WTC11 (cell line): ENCODE measurements at regions not wholly inside any gene's neighbourhood (a gene's known extent, or its start where the extent isn't known, plus 50 kb on each side); places are given as distances from the start of the nearest gene placed in this dataset.

Experiments
- MAX ChIP-seq: sonication (generic); formaldehyde crosslinking; IDR thresholded peaks from 2 replicates; pipeline ENCODE4 v1.8.0; 2022; ENCODE audit warnings: mild to moderate bottlenecking, missing genetic modification reagents
- NR1H2 ChIP-seq: sonication (generic); formaldehyde crosslinking; IDR thresholded peaks from 2 replicates; pipeline ENCODE4 v1.9.0; 2021; ENCODE audit warnings: mild to moderate bottlenecking, moderate library complexity, missing genetic modification reagents
- NR2C2 ChIP-seq: sonication (generic); formaldehyde crosslinking; IDR thresholded peaks from 2 replicates; pipeline ENCODE4 v1.8.0; 2022; ENCODE audit warnings: mild to moderate bottlenecking, missing genetic modification reagents
- NR3C1 ChIP-seq: sonication (generic); formaldehyde crosslinking; conservative IDR thresholded peaks from 2 replicates; pipeline ENCODE4 v1.8.1; 2023; ENCODE audit warnings: low read depth, mild to moderate bottlenecking, missing genetic modification reagents
- STAT6 ChIP-seq: sonication (generic); formaldehyde crosslinking; conservative IDR thresholded peaks from 2 replicates; pipeline ENCODE4 v1.8.1; 2023; ENCODE audit warnings: mild to moderate bottlenecking, low read depth, missing genetic modification reagents, moderate library complexity
- TF ChIP-seq, protein P1 (sequence below): fragments of 200-600 bp; IDR thresholded peaks from 2 replicates; pipeline ENCODE4 v1.8.0; 2022; ENCODE audit warnings: antibody characterized with exemption
- TF ChIP-seq, protein P2 (sequence below): sonication (generic); formaldehyde crosslinking; IDR thresholded peaks from 2 replicates; pipeline ENCODE4 v1.8.1; 2023; ENCODE audit warnings: mild to moderate bottlenecking, missing genetic modification reagents, moderate library complexity

GRCh38 chr6:50924758-50925157 lies 106.1 kb downstream of the TFAP2B start:
- TF ChIP-seq, protein P1, sequence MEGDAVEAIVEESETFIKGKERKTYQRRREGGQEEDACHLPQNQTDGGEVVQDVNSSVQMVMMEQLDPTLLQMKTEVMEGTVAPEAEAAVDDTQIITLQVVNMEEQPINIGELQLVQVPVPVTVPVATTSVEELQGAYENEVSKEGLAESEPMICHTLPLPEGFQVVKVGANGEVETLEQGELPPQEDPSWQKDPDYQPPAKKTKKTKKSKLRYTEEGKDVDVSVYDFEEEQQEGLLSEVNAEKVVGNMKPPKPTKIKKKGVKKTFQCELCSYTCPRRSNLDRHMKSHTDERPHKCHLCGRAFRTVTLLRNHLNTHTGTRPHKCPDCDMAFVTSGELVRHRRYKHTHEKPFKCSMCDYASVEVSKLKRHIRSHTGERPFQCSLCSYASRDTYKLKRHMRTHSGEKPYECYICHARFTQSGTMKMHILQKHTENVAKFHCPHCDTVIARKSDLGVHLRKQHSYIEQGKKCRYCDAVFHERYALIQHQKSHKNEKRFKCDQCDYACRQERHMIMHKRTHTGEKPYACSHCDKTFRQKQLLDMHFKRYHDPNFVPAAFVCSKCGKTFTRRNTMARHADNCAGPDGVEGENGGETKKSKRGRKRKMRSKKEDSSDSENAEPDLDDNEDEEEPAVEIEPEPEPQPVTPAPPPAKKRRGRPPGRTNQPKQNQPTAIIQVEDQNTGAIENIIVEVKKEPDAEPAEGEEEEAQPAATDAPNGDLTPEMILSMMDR = no peak
- no peak for TF ChIP-seq STAT6 (CRISPR knock-in tag)
- TF ChIP-seq NR3C1 (CRISPR knock-in tag) = no peak
- no peak for TF ChIP-seq NR2C2
- TF ChIP-seq MAX (CRISPR knock-in tag) = no peak
- TF ChIP-seq, protein P2, sequence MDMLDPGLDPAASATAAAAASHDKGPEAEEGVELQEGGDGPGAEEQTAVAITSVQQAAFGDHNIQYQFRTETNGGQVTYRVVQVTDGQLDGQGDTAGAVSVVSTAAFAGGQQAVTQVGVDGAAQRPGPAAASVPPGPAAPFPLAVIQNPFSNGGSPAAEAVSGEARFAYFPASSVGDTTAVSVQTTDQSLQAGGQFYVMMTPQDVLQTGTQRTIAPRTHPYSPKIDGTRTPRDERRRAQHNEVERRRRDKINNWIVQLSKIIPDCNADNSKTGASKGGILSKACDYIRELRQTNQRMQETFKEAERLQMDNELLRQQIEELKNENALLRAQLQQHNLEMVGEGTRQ (CRISPR knock-in tag) = no peak
- TF ChIP-seq NR1H2 = no peak
